ENCODE measurements at regions not wholly inside any gene's neighbourhood (a gene's known extent, or its start where the extent isn't known, plus 50 kb on each side); places are given as distances from the start of the nearest gene placed in this dataset.

DNA sequence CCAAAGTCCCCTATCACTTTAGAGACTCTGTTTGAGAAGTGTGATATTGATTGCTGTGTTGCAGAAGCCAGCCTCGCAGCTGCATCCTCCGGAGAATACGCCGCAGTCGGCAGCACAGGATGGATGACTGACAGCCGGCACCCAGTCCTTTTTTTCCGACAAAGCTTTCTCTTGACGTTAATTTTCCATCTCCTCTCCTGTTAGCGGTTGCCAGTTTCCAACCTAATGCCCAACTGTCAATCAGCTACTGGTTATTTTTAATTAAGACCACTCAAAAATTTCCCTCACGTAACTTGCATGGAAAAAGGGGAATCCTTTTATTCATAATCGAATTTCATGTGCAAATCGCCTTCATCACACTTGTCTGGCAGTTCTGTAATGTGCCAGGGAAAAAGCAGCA lies 953.9 kb downstream of the CDH11 start:
- H2AFZ ChIP-seq (ENCODE audit: control insufficient read depth, low read depth, low read length) = no peak overlapping the region
- BruUV-seq (replicated peaks) = no TSS peak
- no peak for TF ChIP-seq POLR2AphosphoS2 (IDR thresholded peaks at IDR 0.05; ENCODE audit: low read depth, low read length)
- TF ChIP-seq, protein P1, sequence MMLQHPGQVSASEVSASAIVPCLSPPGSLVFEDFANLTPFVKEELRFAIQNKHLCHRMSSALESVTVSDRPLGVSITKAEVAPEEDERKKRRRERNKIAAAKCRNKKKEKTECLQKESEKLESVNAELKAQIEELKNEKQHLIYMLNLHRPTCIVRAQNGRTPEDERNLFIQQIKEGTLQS (IDR thresholded peaks at IDR 0.05; ENCODE audit: borderline replicate concordance, extremely low read depth, low read depth, low read length) = no peak
- no peak for TF ChIP-seq SRF (IDR thresholded peaks at IDR 0.05; ENCODE audit: low read depth in 2 of 2, low read length in 2 of 2)
- TF ChIP-seq SMC3 (IDR thresholded peaks at IDR 0.05; ENCODE audit: borderline replicate concordance, low read length) = no peak
- TF ChIP-seq GABPA (IDR thresholded peaks at IDR 0.05; ENCODE audit: low read depth) = no peak
- TF ChIP-seq, protein P2, sequence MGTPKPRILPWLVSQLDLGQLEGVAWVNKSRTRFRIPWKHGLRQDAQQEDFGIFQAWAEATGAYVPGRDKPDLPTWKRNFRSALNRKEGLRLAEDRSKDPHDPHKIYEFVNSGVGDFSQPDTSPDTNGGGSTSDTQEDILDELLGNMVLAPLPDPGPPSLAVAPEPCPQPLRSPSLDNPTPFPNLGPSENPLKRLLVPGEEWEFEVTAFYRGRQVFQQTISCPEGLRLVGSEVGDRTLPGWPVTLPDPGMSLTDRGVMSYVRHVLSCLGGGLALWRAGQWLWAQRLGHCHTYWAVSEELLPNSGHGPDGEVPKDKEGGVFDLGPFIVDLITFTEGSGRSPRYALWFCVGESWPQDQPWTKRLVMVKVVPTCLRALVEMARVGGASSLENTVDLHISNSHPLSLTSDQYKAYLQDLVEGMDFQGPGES (IDR thresholded peaks at IDR 0.05) = no peak
- TF ChIP-seq, protein P3, sequence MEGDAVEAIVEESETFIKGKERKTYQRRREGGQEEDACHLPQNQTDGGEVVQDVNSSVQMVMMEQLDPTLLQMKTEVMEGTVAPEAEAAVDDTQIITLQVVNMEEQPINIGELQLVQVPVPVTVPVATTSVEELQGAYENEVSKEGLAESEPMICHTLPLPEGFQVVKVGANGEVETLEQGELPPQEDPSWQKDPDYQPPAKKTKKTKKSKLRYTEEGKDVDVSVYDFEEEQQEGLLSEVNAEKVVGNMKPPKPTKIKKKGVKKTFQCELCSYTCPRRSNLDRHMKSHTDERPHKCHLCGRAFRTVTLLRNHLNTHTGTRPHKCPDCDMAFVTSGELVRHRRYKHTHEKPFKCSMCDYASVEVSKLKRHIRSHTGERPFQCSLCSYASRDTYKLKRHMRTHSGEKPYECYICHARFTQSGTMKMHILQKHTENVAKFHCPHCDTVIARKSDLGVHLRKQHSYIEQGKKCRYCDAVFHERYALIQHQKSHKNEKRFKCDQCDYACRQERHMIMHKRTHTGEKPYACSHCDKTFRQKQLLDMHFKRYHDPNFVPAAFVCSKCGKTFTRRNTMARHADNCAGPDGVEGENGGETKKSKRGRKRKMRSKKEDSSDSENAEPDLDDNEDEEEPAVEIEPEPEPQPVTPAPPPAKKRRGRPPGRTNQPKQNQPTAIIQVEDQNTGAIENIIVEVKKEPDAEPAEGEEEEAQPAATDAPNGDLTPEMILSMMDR (IDR thresholded peaks at IDR 0.05 in 2 of 3, conservative IDR thresholded peaks at IDR 0.05 in 1 of 3; ENCODE audit: control insufficient read depth in 2 of 3, extremely low read depth in 1 of 3, insufficient read depth in 1 of 3, low read depth in 3 of 3, low read length in 3 of 3) = no peak
- no peak for TF ChIP-seq MTA3 (IDR thresholded peaks at IDR 0.05; ENCODE audit: borderline replicate concordance, low read length)
- no peak for TF ChIP-seq CEBPB (IDR thresholded peaks at IDR 0.05; ENCODE audit: borderline replicate concordance in 1 of 2, low read depth in 2 of 2, low read length in 2 of 2)
- TF ChIP-seq RAD51 (IDR thresholded peaks at IDR 0.05) = no peak
- no peak for TF ChIP-seq ZZZ3 (IDR thresholded peaks at IDR 0.05; ENCODE audit: control insufficient read depth, insufficient read length, low read depth)
- no peak for TF ChIP-seq TCF7 (IDR thresholded peaks at IDR 0.05; ENCODE audit: borderline replicate concordance)
- no peak for TF ChIP-seq JUNB (IDR thresholded peaks at IDR 0.05)
- no peak for TF ChIP-seq FOXK2 (IDR thresholded peaks at IDR 0.05)
- TF ChIP-seq, protein P4, sequence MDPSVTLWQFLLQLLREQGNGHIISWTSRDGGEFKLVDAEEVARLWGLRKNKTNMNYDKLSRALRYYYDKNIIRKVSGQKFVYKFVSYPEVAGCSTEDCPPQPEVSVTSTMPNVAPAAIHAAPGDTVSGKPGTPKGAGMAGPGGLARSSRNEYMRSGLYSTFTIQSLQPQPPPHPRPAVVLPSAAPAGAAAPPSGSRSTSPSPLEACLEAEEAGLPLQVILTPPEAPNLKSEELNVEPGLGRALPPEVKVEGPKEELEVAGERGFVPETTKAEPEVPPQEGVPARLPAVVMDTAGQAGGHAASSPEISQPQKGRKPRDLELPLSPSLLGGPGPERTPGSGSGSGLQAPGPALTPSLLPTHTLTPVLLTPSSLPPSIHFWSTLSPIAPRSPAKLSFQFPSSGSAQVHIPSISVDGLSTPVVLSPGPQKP (IDR thresholded peaks at IDR 0.05; ENCODE audit: low read depth, low read length) = no peak
- TF ChIP-seq MYC (IDR thresholded peaks at IDR 0.05; ENCODE audit: insufficient read depth, insufficient read length, insufficient replicate concordance, low read length, severe bottlenecking) = no peak
- no peak for TF ChIP-seq STAT1 (conservative IDR thresholded peaks at IDR 0.05)
- no peak for TF ChIP-seq CBFB (IDR thresholded peaks at IDR 0.05; ENCODE audit: low read depth)
- TF ChIP-seq NR2C1 (IDR thresholded peaks at IDR 0.05) = no peak
- in situ Hi-C loops (cut with MboI) (no loop called here), intact Hi-C loops (cut with micrococcal nuclease; ENCODE audit: unreplicated experiment) (no loop called here)
- WGBS (ENCODE audit: insufficient coverage, insufficient replicate concordance, low lambda C conversion rate, missing lambda C conversion rate) = 54% methylated on average over 12 of the region's 12 CpGs
- ChIA-PET RAD21 (ENCODE audit: unreplicated experiment) (no interaction called here), POLR2A (no interaction called here), CTCF (no interaction called here), SMC1A (ENCODE audit: uncharacterized antibody, unreplicated experiment) (no interaction called here)
- H4K20me1 ChIP-seq (ENCODE audit: control insufficient read depth, insufficient read depth) = no peaks in the 10 kb centered on the region
- ATAC-seq (no peak), DNase-seq (ENCODE audit: low read depth, low spot score) (no peak), FAIRE-seq (no peak)
- H3K27me3 ChIP-seq (replicated peaks in 1 of 2; ENCODE audit: control insufficient read depth in 2 of 2, insufficient read depth in 2 of 2, low read length in 1 of 2) = no peaks in the 10 kb centered on the region
- no peak overlapping the region for H3K4me3 ChIP-seq
- no peak overlapping the region for H3K4me2 ChIP-seq (ENCODE audit: control insufficient read depth, insufficient read depth)
- H3K79me2 ChIP-seq (ENCODE audit: control insufficient read depth, insufficient read depth, low read length) = no peaks in the 10 kb centered on the region
- no peaks in the 10 kb centered on the region for H3K9me3 ChIP-seq (replicated peaks; ENCODE audit: control insufficient read depth, insufficient read depth, low read length)
- no peak overlapping the region for H3K9ac ChIP-seq (ENCODE audit: control insufficient read depth, insufficient read depth, low read length)
- no peak overlapping the region for H3K27ac ChIP-seq (ENCODE audit: control insufficient read depth, insufficient read depth)
- H3K4me1 ChIP-seq (ENCODE audit: control insufficient read depth, insufficient read depth, low read length) = no peaks in the 10 kb centered on the region
- H3K36me3 ChIP-seq (ENCODE audit: control insufficient read depth in 2 of 2, insufficient read depth in 2 of 2, low read length in 1 of 2) = no peaks in the 10 kb centered on the region
